GM18858 (cell line): ENCODE measurements at regions not wholly inside any gene's neighbourhood (a gene's known extent, or its start where the extent isn't known, plus 50 kb on each side); places are given as distances from the start of the nearest gene placed in this dataset.

Source experiments
- ATAC-seq: cut with Tn5 transposase; IDR thresholded peaks from one replicate; pipeline ENCODE4 v1.9.1; 2021; ENCODE audit not compliant: unreplicated experiment

GRCh38 chr11:30811226-30811755, 225.1 kb upstream of the MPPED2 start:
- ATAC-seq: no peak

DNA sequence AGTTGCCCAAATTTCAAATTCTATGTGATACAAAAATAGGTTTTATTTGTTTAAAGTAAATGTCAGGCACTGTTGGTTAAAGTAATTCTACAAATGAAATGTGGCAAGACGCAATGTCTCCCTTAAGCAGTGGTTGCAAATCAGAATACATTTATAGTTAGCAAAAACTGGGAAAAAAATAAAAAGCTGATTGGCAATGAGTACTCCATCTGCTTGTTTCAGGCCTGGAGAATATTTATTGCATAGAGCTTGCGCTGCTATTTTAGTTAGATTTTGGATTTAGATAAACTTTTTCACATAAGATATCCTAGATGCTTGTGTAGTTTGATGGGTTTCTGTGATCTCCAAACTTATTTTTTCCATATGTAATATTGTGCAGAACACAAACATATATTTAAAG, 224.0 kb upstream of the MPPED2 start:
- no peak for ATAC-seq

- no peak for ATAC-seq
Measured at GRCh38 chr11:30801357-30801756, 215.2 kb upstream of the MPPED2 start.

GRCh38 chr11:30800904-30801303, 214.8 kb upstream of the MPPED2 start:
- no peak for ATAC-seq

- no peak for ATAC-seq
Measured at GRCh38 chr11:30798547-30799236, 212.5 kb upstream of the MPPED2 start.

DNA sequence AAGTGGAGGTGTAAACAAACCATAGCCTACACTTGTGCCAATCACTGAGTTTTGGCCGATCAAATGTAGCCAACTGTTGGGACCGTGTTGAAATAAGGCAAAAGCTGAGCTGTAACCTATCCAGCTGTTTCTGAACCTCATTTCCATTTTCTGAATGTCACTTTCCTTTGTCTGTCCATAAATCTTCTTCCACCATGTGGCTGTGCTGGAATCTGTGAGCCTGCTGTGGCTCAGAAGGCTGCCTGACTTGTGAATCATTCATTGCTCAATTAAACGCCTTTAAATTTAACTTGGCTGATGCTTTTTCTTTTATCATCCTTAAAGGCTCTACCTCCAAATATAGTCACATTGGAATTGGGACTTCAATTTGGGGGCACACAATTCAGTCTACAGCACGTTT, 203.1 kb upstream of the MPPED2 start:
- no peak for ATAC-seq

GRCh38 chr11:30788849-30789248, 202.7 kb upstream of the MPPED2 start:
- ATAC-seq: no peak

DNA sequence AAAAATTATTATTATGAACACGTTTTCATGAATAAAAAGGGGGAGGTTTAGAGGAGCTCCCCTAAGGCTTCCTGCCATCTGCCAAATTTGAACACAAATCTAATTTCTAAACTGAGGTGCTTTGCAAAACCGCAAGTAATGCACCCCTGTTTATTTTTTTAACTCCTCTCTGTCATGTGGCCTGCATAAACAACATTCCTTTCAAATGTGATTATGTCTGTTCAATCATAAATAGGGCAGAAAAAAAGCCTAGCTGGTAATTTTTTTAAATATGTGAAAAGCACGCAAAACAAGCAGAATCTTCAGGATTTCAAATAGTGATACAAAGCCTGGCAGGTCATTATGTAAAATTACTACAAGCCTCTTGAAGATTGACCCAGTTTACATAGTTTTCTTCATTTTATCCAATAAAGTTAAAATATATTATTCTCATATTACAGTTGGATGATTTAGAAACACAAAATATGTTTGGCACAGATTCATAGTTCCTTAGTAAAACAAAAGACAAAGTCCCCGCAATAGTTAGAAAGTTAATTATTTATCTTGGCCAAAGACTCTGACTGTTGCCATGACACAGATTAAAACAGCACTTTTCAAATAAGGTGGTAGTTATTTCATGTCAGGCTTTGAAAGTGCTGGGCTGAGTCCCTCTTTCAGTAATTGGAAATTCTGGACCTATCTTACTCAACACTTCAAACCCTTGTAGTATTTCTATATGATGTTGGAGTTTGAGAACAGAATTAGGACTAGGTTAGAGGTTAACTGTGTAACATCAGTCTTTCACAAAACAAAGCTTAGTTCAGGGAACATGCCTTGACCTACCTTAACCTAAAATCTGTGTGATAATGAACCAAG, 200.3 kb upstream of the MPPED2 start:
- no peak for ATAC-seq

DNA sequence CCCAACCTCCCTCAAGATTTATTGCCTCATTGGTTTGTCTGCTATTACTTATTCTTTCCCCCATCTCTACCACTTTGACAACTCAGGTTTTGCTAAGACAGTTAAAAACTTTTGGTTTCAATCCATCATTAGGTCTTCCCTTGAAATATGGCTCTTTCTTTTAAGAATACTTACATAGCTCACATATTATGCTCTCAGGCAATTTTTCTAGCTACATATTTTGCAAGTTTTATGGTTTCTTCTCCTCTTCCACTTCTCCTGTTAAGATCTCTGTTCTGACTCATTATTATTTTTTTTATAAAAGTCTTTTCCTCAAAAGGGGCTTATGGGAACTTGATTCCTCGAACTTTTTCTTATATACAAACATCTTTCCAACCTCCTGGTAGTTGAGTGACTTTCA, 192.4 kb upstream of the MPPED2 start:
- ATAC-seq: no peak

DNA sequence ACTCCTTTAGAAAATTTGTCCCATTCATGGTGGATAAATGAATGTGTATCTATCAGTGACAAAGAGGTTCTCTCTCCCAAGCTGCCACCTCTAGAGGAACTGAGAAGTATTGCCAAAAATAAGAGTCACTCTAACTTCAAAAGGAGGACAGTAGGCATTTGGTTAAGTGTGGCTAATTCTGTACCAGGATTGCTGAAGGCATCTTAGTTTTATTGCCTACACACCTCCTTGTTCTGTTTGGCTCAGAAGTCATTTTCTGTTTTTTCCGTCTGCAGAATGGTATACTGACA, 189.0 kb upstream of the MPPED2 start:
- ATAC-seq: no peak

DNA sequence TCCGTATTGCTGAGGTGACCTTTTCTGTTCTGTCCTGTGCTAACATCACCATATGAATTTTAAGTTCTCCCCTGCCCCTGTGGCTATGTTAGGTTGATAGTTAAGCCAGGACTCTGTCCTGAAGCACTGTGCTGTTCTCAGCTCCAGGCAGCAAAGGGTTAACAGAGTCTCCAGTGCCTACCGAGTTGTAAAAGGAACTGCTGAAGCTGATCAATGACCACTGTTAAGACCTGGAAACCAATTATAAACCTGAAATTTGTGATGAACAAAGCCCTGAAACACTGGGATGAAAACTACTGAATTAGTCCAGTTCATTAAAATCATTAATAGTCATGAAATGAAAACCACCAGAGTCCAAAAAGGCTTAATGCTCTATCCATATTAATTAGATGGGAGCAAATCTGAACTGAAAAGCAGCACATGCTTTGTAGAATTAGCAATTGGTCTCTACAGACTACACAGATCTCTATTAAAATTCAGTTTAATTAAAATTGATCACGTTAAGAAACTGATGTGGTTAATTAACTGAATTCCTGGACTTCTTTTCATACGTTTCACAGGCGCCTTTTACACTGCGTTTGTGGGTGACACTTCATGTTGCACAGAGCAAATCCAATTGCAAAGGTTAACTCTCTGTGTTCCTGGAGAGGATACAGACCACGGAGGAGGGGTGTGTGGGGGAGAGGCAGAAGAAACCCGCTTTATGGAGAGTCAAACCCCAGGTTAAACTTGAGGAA, 188.5 kb upstream of the MPPED2 start:
- ATAC-seq: no peak

GRCh38 chr11:30772908-30773307, 186.8 kb upstream of the MPPED2 start:
- ATAC-seq: no peak

DNA sequence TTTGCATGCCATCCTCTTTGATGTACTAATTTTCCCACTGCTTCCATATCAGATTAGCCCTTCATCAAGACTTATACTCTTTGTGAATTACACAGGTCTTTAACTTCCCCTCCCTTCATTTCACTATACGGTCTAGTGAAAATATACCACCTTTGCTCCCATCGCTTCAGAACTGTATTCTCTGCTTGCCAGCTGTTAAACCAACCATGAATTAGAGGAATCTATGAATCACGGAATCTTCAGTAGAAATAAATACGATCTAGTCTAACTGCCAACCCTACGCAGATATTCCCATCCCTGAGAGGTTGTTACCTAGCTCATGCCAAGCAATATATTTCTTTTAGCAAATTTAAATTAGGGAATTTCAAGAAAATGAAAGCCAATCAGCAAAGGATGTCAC, 177.8 kb upstream of the MPPED2 start:
- ATAC-seq: no peak

DNA sequence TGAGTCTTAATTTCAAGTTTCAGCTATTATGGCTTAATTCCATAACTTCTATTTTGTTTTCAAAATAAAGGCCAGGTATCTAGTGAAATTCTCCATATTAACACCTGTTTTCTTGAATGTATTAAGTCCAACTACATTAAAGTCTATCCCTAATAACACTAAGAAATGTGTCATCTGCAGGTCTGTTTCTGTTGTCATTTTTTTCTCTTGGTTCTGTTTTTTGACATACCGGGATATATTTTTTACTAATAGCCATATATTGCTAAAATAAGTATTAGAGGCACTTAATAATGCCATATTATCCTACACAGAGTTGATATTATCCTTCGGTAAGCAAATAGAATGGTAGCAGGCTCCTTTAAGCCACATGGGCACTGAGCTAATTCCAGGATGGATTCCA, 176.0 kb upstream of the MPPED2 start:
- ATAC-seq: no peak

DNA sequence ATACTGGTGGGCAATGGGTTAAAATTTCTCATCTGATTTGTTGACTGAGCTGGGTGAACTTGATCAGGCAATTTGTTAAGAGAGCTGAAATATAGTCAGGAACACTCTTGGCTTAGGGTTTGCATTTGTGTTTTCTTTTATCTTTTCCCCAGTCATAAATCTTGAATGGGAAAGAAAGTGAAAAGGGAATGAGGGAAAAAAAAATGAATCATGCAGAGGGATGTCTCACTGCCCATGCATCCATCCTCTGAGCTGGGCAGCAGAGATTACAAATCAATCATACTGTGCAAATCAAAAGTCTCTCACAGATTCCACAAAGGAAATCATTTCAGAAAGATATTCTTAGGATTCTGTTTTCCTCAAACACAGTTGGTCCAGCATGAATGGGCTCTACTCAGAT, 174.2 kb upstream of the MPPED2 start:
- no peak for ATAC-seq

- ATAC-seq: no peak
Measured at GRCh38 chr11:30758946-30759504, 172.9 kb upstream of the MPPED2 start.

GRCh38 chr11:30758518-30758917, 172.4 kb upstream of the MPPED2 start:
- no peak for ATAC-seq

DNA sequence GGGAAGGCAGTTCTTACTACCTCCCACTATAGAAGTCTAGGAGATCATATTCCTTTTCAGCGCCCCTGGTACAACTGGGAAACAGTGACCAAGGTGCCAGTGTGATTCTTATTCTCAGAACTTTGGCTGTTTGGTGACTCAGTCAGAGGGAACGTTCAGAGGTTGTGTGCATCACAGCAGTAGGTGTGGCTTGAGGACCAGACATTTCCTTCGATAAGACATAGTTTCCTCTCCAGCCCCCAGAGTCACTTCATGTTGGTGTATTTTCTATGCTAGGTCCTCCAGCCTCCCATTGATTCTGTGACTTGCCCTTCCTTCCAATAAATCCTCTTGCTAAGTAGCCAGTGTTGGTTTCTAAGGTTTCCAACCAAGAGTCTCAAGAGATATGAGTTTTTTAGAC, 171.9 kb upstream of the MPPED2 start:
- ATAC-seq: no peak

GRCh38 chr11:30753994-30754393, 167.8 kb upstream of the MPPED2 start:
- ATAC-seq: no peak

DNA sequence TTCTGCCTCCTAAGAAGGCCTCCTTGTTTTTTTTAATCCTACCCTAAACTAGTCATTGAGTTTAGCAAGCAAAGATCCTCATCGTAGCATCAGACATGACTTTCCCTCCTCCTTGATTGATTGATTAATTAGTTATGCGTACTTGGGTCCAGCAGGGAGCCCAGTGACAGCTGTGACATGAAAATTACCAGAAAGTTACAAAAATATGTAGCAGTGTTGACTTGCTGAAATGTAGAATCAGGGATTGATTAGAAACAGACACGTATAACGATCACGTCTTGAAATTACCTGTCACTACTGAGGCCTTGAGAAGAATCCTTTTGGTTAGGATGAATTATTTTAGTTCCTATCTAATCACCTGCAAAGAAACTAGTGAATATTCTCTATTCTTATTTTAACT, 167.4 kb upstream of the MPPED2 start:
- no peak for ATAC-seq

DNA sequence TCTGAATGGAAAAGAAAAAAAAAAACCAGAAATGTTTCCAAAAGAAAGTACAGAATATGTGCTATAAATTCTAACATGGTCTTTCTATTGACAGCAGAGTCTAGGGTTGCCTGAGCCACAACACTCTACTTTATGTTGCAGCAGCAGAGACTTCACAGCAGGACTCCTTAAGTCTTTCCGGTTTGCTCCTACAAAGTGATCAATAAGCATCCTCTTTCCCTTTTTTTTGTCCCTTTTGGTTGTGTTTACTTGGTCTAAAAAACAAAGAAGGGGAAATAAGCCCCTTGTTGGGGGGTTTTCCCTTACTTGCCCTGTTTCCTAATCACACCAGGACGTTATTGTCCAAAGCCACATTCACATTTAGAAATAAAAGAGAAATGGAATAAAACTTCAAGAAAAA, 163.1 kb upstream of the MPPED2 start:
- ATAC-seq: no peak
